HEK293T (cell line): ENCODE measurements at regions not wholly inside any gene's neighbourhood (a gene's known extent, or its start where the extent isn't known, plus 50 kb on each side); places are given as distances from the start of the nearest gene placed in this dataset.

Experiments
- CTCF ChIA-PET: fragments of 350-600 bp; formaldehyde crosslinking; extraction: SDS; loops from one replicate; lab custom pipeline; 2021; ENCODE audit warnings: antibody characterized with exemption, inconsistent platforms; lab: Yijun Ruan, JAX
- POLR2A ChIA-PET: fragments of 350-600 bp; formaldehyde crosslinking; extraction: SDS; loops from one replicate; lab custom pipeline; 2020; ENCODE audit warnings: antibody characterized with exemption, inconsistent platforms; lab: Yijun Ruan, JAX
- DNase-seq: peaks from one replicate; pipeline ENCODE4 v3.0.0; 2012; ENCODE audit warnings: mixed read lengths; ENCODE audit errors: extremely low spot score
- ARNT ChIP-seq: fragments of 450-650 bp; IDR thresholded peaks from 2 replicates; pipeline ENCODE4 v1.6.1; 2017; ENCODE audit warnings: mild to moderate bottlenecking
- BHLHE40 ChIP-seq: fragments of 450-650 bp; IDR thresholded peaks from 2 replicates; pipeline ENCODE4 v1.6.1; 2016; ENCODE audit warnings: mild to moderate bottlenecking, moderate library complexity, borderline replicate concordance
- CTBP1 ChIP-seq: fragments of 450-650 bp; IDR thresholded peaks from 2 replicates; pipeline ENCODE4 v1.6.1; 2016; ENCODE audit warnings: borderline replicate concordance
- ELF4 ChIP-seq: fragments of 450-650 bp; IDR thresholded peaks from 2 replicates; pipeline ENCODE4 v1.6.1; 2017; ENCODE audit warnings: antibody characterized with exemption
- FOXA1 ChIP-seq: fragments of 450-650 bp; IDR thresholded peaks from 2 replicates; pipeline ENCODE4 v1.6.1; 2016; ENCODE audit warnings: mild to moderate bottlenecking
- FOXK2 ChIP-seq: fragments of 450-650 bp; IDR thresholded peaks from 2 replicates; pipeline ENCODE4 v1.6.1; 2016; ENCODE audit warnings: mild to moderate bottlenecking
- FOXM1 ChIP-seq: fragments of 450-650 bp; IDR thresholded peaks from 2 replicates; pipeline ENCODE4 v1.6.1; 2017; ENCODE audit warnings: mild to moderate bottlenecking, borderline replicate concordance
- HDGF ChIP-seq: fragments of 450-650 bp; IDR thresholded peaks from 2 replicates; pipeline ENCODE4 v1.6.1; 2017; ENCODE audit warnings: antibody characterized with exemption, borderline replicate concordance
- L3MBTL2 ChIP-seq: fragments of 450-650 bp; conservative IDR thresholded peaks from 2 replicates; pipeline ENCODE4 v1.6.1; 2016; ENCODE audit warnings: mild to moderate bottlenecking
- LEF1 ChIP-seq: fragments of 450-650 bp; IDR thresholded peaks from 2 replicates; pipeline ENCODE4 v1.6.1; 2017; ENCODE audit warnings: mild to moderate bottlenecking, borderline replicate concordance
- NFRKB ChIP-seq: fragments of 450-650 bp; IDR thresholded peaks from 2 replicates; pipeline ENCODE4 v1.6.1; 2016; ENCODE audit warnings: mild to moderate bottlenecking, moderate library complexity
- SP1 ChIP-seq: fragments of 450-650 bp; IDR thresholded peaks from 2 replicates; pipeline ENCODE4 v1.6.1; 2017
- SUZ12 ChIP-seq: fragments of 450-650 bp; IDR thresholded peaks from 2 replicates; pipeline ENCODE4 v1.6.1; 2016; ENCODE audit warnings: mild to moderate bottlenecking
- TARDBP ChIP-seq: fragments of 450-650 bp; IDR thresholded peaks from 2 replicates; pipeline ENCODE4 v1.6.1; 2016
- ZNF384 ChIP-seq: fragments of 450-650 bp; IDR thresholded peaks from 2 replicates; pipeline ENCODE4 v1.6.1; 2016
- TF ChIP-seq, protein P1 (sequence below): fragments of 450-650 bp; IDR thresholded peaks from 2 replicates; pipeline ENCODE4 v1.6.1; 2016

GRCh38 chr6:1068905-1069304, 243.0 kb upstream of the FOXQ1 start:
- DNase-seq: no peak
- no peak for TF ChIP-seq FOXK2
- 0 out of 2 replicates have a peak, but pooled peaks have one; percentile 16 for TF ChIP-seq CTBP1
- TF ChIP-seq TARDBP: peak; percentile 20; the same call in 1 of the 2 replicates
- ChIA-PET POLR2A (no interaction called here), CTCF (no interaction called here)

GRCh38 chr6:1068068-1068467, 243.8 kb upstream of the FOXQ1 start:
- DNase-seq: no peak
- TF ChIP-seq, protein P1, sequence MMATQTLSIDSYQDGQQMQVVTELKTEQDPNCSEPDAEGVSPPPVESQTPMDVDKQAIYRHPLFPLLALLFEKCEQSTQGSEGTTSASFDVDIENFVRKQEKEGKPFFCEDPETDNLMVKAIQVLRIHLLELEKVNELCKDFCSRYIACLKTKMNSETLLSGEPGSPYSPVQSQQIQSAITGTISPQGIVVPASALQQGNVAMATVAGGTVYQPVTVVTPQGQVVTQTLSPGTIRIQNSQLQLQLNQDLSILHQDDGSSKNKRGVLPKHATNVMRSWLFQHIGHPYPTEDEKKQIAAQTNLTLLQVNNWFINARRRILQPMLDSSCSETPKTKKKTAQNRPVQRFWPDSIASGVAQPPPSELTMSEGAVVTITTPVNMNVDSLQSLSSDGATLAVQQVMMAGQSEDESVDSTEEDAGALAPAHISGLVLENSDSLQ: 0 out of 2 replicates have a peak, but pooled peaks have one; percentile 7
- no peak for TF ChIP-seq FOXM1
- ChIA-PET CTCF (interaction anchor here (1.1 kb wide), 1 partner anchor 369 kb away, joined by 3 read pairs; no protein-coding TSS in a partner anchor), POLR2A (no interaction called here)

GRCh38 chr6:1067346-1067745, 244.6 kb upstream of the FOXQ1 start:
- no peak for TF ChIP-seq LEF1
- TF ChIP-seq SP1: no peak
- no peak for TF ChIP-seq FOXA1
- no peak for TF ChIP-seq NFRKB
- no peak for TF ChIP-seq FOXM1
- TF ChIP-seq SUZ12: no peak
- no peak for TF ChIP-seq L3MBTL2
- no peak for TF ChIP-seq TARDBP
- TF ChIP-seq CTBP1: no peak
- CTCF ChIA-PET: interaction anchor here (1.1 kb wide), 1 partner anchor 370 kb away, joined by 3 read pairs; no protein-coding TSS in a partner anchor
- POLR2A ChIA-PET: no interaction called here
- no peak for DNase-seq

GRCh38 chr6:1066449-1067090, 245.3 kb upstream of the FOXQ1 start:
- ChIA-PET CTCF (no interaction called here), POLR2A (no interaction called here)
- no peak for DNase-seq
- TF ChIP-seq SP1 (no peak), ELF4 (no peak), HDGF (no peak), FOXM1 (no peak), BHLHE40 (no peak), FOXA1 (no peak), ZNF384 (no peak), NFRKB (no peak), CTBP1 (no peak), ARNT (no peak), L3MBTL2 (no peak), FOXK2 (no peak), SUZ12 (no peak)
- TF ChIP-seq, protein P1: no peak

DNA sequence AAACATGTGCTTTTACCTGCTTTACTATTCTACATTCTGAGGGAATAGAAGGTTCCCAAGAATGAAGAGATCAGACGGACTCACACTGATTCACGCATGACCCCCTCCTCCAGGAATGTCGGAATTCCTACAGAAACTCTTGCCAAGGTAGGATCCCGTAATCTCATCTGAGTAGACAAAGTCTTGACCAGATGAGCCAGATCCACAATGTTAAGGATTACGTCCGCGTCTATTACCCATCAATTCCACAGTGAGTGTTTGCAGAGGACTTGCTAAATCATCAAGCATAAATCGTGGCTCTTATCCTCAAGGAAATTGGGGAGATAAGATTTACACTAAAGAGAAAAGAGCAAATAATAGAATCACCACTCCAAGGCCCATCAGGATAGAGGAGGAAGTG, 245.9 kb upstream of the FOXQ1 start:
- no peak for DNase-seq
- no peak for TF ChIP-seq L3MBTL2
- TF ChIP-seq SP1: no peak
- TF ChIP-seq LEF1: no peak
- no peak for TF ChIP-seq FOXK2
- no peak for TF ChIP-seq ARNT
- no peak for TF ChIP-seq HDGF
- no peak for TF ChIP-seq FOXA1
- no peak for TF ChIP-seq SUZ12
- TF ChIP-seq ZNF384: no peak
- TF ChIP-seq ELF4: no peak
- TF ChIP-seq FOXM1: no peak
- no peak for TF ChIP-seq TARDBP
- TF ChIP-seq CTBP1: no peak
- TF ChIP-seq, protein P1: no peak
- TF ChIP-seq NFRKB: no peak
- TF ChIP-seq BHLHE40: no peak
- CTCF ChIA-PET: no interaction called here
- POLR2A ChIA-PET: no interaction called here

DNA sequence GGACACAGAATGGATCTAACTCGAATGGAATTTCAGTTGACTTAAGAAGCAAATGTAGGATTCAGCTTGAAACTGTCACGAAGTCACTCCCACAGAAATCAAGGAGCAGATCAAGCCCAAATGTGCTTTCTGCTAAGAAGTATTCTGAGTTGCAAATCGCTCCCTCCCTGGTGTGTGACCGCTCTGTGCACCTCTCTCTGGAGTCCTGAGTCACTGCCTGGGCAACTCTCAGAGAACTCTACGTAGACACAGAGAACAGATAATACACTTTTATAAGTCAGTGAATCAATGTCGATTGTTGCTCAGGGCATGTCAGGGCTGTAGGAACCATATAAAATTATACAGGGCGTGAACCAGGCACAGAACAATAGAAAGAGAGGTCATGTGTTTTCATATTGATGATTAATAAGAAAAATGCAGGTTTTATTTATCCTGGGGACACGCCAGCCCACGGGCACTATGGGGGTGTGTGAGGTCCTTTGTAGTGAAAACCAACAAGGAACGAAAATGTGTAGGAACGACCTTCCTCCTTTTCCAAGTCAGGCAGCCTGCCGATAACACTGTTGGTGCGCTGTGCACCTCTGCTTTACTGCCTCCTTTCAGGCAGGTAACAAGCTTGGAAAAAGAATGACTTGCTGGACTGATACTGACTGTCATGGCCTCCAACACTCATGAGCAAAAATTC, 248.1 kb upstream of the FOXQ1 start:
- ChIA-PET POLR2A (no interaction called here), CTCF (no interaction called here)
- DNase-seq: no peak
- no peak for TF ChIP-seq ELF4
- TF ChIP-seq NFRKB: no peak
- no peak for TF ChIP-seq SP1
- no peak for TF ChIP-seq FOXA1
- TF ChIP-seq LEF1: no peak
- TF ChIP-seq L3MBTL2: no peak
- TF ChIP-seq FOXK2: no peak
- TF ChIP-seq TARDBP: no peak
- no peak for TF ChIP-seq HDGF
